IPS-15b (cell line): ENCODE measurements at regions not wholly inside any gene's neighbourhood (a gene's known extent, or its start where the extent isn't known, plus 50 kb on each side); places are given as distances from the start of the nearest gene placed in this dataset.

ENCODE experiments used
- H3K27me3 ChIP-seq: one replicate; pipeline ENCODE4 v1.6.1; 2013; ENCODE audit warnings: low read length; ENCODE audit not compliant: control insufficient read depth, insufficient read depth
- H3K36me3 ChIP-seq: one replicate; pipeline ENCODE4 v1.6.1; 2013; ENCODE audit warnings: low read length; ENCODE audit not compliant: control insufficient read depth, insufficient read depth
- H3K4me1 ChIP-seq: one replicate; pipeline ENCODE4 v1.6.1; 2013; ENCODE audit warnings: mild to moderate bottlenecking, low read length; ENCODE audit not compliant: control insufficient read depth, insufficient read depth
- H3K4me3 ChIP-seq: one replicate; pipeline ENCODE4 v1.5.1; 2013; ENCODE audit warnings: low read depth, low read length
- H3K9ac ChIP-seq: one replicate; pipeline ENCODE4 v1.6.1; 2013; ENCODE audit warnings: low read depth, mild to moderate bottlenecking, low read length
- H3K9me3 ChIP-seq: one replicate; pipeline ENCODE4 v1.6.1; 2013; ENCODE audit warnings: mild to moderate bottlenecking, low read length; ENCODE audit not compliant: control insufficient read depth, insufficient read depth

DNA sequence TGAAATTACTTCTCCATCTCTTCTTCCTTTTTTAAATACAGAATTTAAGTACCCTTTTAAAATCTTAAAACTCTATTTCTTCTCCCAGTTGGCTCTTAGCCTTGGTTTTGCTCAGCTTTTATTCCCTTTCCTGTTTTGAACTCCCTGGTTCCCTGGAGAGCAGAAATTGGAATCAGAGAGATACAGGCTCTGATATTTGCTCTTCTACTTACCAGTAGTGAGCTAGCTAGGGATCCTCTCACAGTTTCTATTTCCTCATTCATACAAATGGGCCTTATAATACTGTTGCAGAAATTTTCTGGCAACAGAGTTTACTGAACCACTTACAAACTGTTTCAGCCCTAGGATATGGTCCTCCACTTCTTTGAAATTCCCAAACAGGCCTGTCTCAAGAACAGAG is 606.3 kb downstream of the NUF2 start:
- H3K36me3 ChIP-seq: no peaks in the 10 kb centered on the region
- H3K4me3 ChIP-seq: no peak overlapping the region
- peaks cover 5% of the 10 kb centered on the region for H3K4me1 ChIP-seq
- no peaks in the 10 kb centered on the region for H3K9me3 ChIP-seq
- H3K27me3 ChIP-seq: no peaks in the 10 kb centered on the region
- no peak overlapping the region for H3K9ac ChIP-seq

DNA sequence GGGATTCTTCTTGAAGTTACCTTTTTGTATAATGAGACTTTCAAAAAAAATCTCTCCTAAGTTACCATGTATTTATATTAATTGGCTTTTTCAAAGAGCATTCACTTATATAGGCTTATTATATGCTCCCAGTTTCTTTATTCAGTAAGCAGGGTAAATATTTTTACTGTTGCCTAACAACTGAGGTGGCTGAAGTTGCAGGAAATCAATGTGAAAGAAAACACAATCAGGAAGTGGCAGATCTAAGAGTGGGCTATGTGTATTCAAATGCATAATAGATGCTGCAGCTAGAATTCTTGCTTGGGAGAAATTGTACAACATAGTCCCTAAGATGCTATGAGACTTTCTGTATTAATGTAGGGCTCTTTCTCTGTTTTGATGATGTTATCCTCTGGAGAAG is 606.9 kb downstream of the NUF2 start:
- no peaks in the 10 kb centered on the region for H3K27me3 ChIP-seq
- no peaks in the 10 kb centered on the region for H3K9me3 ChIP-seq

DNA sequence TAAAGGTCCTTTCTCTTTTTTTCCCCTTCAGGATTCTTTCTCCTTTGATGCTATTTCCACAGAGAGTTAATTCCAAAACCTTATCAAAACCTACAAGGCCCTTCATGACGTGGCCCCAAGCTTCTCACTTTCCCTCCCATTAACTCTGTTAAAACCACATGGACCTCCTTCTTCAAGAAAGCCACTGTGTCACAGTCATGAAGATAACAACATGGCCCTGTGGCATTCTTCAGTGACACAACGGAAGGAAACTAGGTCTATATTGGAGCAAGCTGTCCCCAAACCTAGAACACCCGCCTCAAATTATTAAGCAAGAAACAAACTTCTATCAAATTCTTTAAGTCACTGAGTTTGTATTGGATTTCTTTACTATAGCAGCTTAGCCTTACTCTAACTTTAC is 611.1 kb downstream of the NUF2 start:
- Histone ChIP-seq H3K36me3 (no peaks in the 10 kb centered on the region), H3K27me3 (no peaks in the 10 kb centered on the region), H3K9me3 (no peaks in the 10 kb centered on the region), H3K9ac (no peak overlapping the region), H3K4me1 (peaks cover 5% of the 10 kb centered on the region), H3K4me3 (no peak overlapping the region)

More for the DNA sequence above, 606.9 kb downstream of the NUF2 start:
- Histone ChIP-seq H3K4me3 (no peak overlapping the region), H3K4me1 (peaks cover 5% of the 10 kb centered on the region), H3K9ac (no peak overlapping the region), H3K36me3 (no peaks in the 10 kb centered on the region)

DNA sequence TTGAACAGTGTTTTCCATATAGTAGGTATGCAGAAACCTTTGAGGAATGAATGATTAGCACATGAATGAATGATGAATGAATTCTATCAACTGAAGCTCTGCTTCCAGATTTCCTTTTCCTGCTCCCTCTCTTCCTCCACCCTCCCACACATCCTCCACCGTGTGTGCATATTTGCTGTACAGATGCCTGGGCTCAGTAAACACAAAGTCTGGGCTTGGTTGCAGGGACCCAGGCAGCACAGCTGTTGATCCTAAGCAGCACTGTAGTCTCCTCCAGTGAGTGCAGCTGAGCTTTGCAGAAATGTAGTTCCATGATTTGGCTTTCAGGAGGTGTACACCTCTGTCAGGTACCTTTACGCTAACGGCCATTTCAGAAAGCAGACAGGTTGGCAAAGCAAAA is 611.7 kb downstream of the NUF2 start:
- Histone ChIP-seq H3K27me3 (no peaks in the 10 kb centered on the region), H3K36me3 (no peaks in the 10 kb centered on the region), H3K4me3 (no peak overlapping the region), H3K9me3 (no peaks in the 10 kb centered on the region), H3K4me1 (peaks cover 4% of the 10 kb centered on the region), H3K9ac (no peak overlapping the region)

DNA sequence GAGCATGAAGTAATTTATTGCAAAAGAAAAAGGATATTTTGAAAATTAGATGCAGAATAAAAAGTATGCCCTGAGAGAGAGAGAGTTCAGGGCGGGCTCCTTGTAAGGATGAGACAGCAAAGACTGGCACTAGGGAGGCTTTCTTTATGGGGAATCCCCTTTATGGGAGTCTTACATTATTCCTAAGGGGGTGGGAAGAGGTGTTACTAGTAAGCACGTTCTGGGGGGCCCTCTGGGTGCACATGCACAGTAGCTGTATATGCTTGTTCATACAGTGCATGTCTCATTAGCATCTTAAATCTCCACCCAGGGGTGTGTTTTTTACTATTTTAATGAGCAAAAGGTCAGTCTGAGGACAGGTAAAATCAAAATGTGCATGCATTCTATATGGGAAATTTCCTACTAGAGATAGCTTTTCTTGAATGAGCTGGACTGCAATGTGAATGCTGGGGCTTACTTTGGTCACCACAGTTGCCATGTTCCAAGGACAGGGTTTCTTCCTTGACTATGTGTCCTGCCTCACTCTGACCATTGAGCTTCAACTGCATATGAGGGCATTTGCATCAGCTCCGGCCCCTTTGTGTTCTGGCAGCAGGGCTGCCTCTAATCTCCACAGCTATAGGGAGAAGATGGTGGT is 614.1 kb downstream of the NUF2 start:
- Histone ChIP-seq H3K27me3 (no peaks in the 10 kb centered on the region), H3K9me3 (no peaks in the 10 kb centered on the region), H3K4me3 (no peak overlapping the region), H3K4me1 (no peaks in the 10 kb centered on the region), H3K9ac (no peak overlapping the region), H3K36me3 (no peaks in the 10 kb centered on the region)

DNA sequence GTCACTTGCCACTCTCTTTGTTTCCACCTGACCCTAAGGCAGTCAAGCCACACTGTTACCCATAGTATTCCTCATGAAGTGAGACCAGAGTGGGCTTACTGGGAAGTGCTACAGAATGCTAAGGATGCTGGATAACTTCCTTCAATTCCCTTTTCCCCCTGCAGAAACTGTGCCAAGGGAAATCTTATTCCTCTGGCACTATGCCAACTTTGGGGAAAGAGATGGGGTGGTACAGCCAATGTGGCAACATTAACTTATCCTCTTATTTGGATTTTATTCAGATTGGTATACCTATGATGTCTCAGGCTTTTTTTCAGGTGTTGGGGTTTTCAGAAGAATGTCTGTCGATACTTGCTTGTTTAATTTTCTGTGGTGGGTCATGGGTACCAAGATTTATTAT is 599.4 kb upstream of the PBX1 start:
- no peak overlapping the region for H3K4me3 ChIP-seq
- H3K4me1 ChIP-seq: no peaks in the 10 kb centered on the region
- H3K27me3 ChIP-seq: no peaks in the 10 kb centered on the region
- H3K9me3 ChIP-seq: no peaks in the 10 kb centered on the region
- H3K9ac ChIP-seq: no peak overlapping the region
- no peaks in the 10 kb centered on the region for H3K36me3 ChIP-seq

DNA sequence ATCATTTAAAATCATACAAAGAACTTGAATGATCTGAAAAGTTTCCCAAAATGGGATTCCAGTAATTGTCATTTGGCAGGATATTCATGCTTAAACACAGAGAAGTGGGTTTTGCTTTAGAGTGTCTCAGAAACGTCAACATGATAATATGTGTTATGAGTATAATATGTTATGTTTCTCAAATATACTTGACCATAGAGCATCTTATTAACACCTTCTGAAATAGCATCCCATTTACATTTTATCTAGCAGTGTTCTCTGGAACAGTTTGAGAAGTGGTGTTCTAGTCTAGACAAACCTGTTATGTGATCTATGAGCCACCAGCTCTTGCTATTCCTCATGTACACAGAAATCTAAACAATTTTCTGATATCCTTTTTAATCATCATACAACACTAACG is 588.8 kb upstream of the PBX1 start:
- no peaks in the 10 kb centered on the region for H3K9me3 ChIP-seq
- H3K27me3 ChIP-seq: no peaks in the 10 kb centered on the region
- H3K4me1 ChIP-seq: no peaks in the 10 kb centered on the region
- H3K36me3 ChIP-seq: no peaks in the 10 kb centered on the region
- H3K9ac ChIP-seq: no peak overlapping the region
- no peak overlapping the region for H3K4me3 ChIP-seq

DNA sequence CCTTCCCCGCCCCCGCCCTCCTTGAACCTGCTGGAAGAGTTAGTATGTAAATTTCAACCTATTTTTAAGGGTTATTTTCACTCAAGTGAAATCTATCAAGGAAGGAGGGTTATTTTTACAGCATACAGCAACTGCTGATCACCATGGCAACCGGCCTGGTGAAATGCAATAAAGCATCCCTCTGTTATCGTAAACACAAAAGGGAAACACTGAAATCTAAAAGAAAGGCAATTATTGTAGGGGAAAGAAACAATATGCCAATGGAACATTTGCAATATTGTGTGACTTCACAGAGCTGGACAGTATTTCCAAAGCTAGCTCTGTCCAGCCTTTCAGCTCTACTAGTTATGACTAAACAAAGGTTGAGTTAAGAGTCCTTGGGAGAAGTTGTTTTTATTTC is 588.3 kb upstream of the PBX1 start:
- H3K4me1 ChIP-seq: no peaks in the 10 kb centered on the region
- H3K36me3 ChIP-seq: no peaks in the 10 kb centered on the region
- no peaks in the 10 kb centered on the region for H3K27me3 ChIP-seq
- no peaks in the 10 kb centered on the region for H3K9me3 ChIP-seq
- no peak overlapping the region for H3K9ac ChIP-seq
- H3K4me3 ChIP-seq: no peak overlapping the region

DNA sequence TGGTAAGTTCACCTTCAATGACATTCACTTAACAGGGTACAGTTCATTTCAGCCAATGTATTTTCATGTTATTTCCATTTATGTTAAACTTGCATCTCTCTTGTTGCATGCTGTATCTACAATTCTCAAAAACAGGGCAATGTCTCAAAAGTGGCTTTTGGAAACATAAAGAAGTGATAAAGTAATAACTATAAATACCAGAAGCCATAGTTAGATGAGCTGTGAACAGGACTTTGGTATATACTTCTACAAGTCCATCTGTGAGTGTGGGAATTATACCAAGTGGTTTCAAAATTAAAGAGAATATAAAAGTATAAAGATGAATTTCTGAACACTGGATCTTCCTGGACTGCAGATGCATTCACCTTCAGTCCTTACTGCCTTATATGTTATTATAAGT is 585.4 kb upstream of the PBX1 start:
- no peak overlapping the region for H3K9ac ChIP-seq
- no peaks in the 10 kb centered on the region for H3K4me1 ChIP-seq
- H3K36me3 ChIP-seq: no peaks in the 10 kb centered on the region
- H3K27me3 ChIP-seq: no peaks in the 10 kb centered on the region
- no peak overlapping the region for H3K4me3 ChIP-seq
- no peaks in the 10 kb centered on the region for H3K9me3 ChIP-seq

DNA sequence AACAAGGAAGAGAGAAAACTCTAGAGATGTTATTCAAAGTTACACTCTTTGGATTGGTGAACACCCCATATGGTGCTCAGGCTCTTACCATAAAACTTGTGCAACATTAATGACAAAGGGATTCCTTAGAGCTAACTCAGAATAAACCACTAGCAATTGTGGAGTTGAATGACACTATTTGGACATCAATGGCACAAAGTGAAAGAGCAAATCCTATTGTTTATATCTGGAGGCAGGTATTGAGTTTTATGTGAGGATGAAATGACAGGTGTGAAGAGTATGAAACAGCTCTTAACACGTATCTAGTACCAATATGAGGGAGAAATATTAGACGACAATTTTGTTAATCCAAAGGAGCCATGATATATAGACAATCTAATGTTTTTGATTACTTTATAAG is 584.9 kb upstream of the PBX1 start:
- H3K9me3 ChIP-seq: no peaks in the 10 kb centered on the region
- H3K4me3 ChIP-seq: no peak overlapping the region
- no peak overlapping the region for H3K9ac ChIP-seq
- H3K4me1 ChIP-seq: no peaks in the 10 kb centered on the region
- H3K36me3 ChIP-seq: no peaks in the 10 kb centered on the region
- H3K27me3 ChIP-seq: no peaks in the 10 kb centered on the region

DNA sequence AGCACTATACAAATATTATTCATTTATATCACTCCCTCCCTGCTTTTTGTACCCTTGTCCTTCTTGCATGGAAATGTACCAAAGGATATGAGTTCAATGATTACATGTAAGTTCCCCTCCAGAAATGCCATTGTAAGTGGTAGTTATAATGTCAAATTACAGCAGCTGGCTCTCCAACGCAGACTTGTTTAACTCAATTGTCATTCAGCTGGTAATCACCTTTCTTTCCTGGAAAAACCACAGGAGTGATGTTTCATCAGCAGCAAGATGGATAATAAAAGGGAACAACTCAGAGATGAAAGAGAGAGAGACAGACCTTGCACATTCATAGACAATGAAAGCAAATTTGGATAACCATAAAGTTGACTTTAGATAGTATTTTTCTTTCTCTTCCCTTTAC is 578.6 kb upstream of the PBX1 start:
- no peaks in the 10 kb centered on the region for H3K4me1 ChIP-seq
- H3K27me3 ChIP-seq: no peaks in the 10 kb centered on the region
- no peaks in the 10 kb centered on the region for H3K36me3 ChIP-seq
- no peak overlapping the region for H3K9ac ChIP-seq
- no peaks in the 10 kb centered on the region for H3K9me3 ChIP-seq
- no peak overlapping the region for H3K4me3 ChIP-seq

DNA sequence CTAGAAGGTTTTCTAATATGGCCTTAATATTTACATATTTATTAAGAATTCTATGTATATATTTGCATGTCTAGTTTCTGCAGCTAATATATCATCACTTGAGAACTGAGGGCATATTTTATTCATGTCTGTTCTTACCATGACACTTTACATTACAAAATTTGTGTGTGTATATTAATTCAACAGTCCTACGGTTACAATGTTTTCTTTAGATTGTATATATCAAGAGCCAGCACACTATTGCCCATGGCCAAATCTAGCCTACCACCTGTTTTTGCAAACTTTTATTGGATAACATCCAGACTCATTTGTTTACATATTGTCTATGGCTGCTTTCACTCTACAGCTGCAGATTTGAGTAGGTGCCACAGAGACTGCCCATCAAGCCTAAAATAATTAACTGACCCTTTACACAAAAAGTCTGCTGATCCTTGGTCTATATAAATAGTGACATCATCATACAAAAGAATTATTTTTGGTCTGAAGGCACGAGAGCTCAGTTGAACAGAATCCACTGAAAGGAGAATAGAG is 577.4 kb upstream of the PBX1 start:
- Histone ChIP-seq H3K36me3 (no peaks in the 10 kb centered on the region), H3K9me3 (no peaks in the 10 kb centered on the region), H3K4me1 (no peaks in the 10 kb centered on the region), H3K4me3 (no peak overlapping the region), H3K9ac (no peak overlapping the region), H3K27me3 (no peaks in the 10 kb centered on the region)
